ENCODE measurements at regions not wholly inside any gene's neighbourhood (a gene's known extent, or its start where the extent isn't known, plus 50 kb on each side); places are given as distances from the start of the nearest gene placed in this dataset.

GRCh38 chr21:41079159-41079558, 88.8 kb upstream of the BACE2 start:
- no peak for TF ChIP-seq CTCF (IDR thresholded peaks at IDR 0.05)

- TF ChIP-seq CTCF (IDR thresholded peaks at IDR 0.05): no peak
Measured at GRCh38 chr21:41080485-41081121, 87.4 kb upstream of the BACE2 start.

- TF ChIP-seq CTCF (IDR thresholded peaks at IDR 0.05): no peak
Measured at GRCh38 chr21:41086569-41086968, 81.4 kb upstream of the BACE2 start.

- no peak for TF ChIP-seq CTCF (IDR thresholded peaks at IDR 0.05)
Measured at GRCh38 chr21:41090981-41091380, 77.0 kb upstream of the BACE2 start.

GRCh38 chr21:41091616-41092015, 76.3 kb upstream of the BACE2 start:
- no peak for TF ChIP-seq CTCF (IDR thresholded peaks at IDR 0.05)

- no peak for TF ChIP-seq CTCF (IDR thresholded peaks at IDR 0.05)
Measured at GRCh38 chr21:41092312-41092711, 75.6 kb upstream of the BACE2 start.

GRCh38 chr21:41095983-41096382, 72.0 kb upstream of the BACE2 start:
- no peak for TF ChIP-seq CTCF (IDR thresholded peaks at IDR 0.05)

GRCh38 chr21:41098076-41098475, 69.9 kb upstream of the BACE2 start:
- no peak for TF ChIP-seq CTCF (IDR thresholded peaks at IDR 0.05)

Data from LNCAP (cell line).